ENCODE measurements at regions not wholly inside any gene's neighbourhood (a gene's known extent, or its start where the extent isn't known, plus 50 kb on each side); places are given as distances from the start of the nearest gene placed in this dataset.
A peak's percentile ranks its signal among the peaks of the same experiment; 100 is the strongest.

DNA sequence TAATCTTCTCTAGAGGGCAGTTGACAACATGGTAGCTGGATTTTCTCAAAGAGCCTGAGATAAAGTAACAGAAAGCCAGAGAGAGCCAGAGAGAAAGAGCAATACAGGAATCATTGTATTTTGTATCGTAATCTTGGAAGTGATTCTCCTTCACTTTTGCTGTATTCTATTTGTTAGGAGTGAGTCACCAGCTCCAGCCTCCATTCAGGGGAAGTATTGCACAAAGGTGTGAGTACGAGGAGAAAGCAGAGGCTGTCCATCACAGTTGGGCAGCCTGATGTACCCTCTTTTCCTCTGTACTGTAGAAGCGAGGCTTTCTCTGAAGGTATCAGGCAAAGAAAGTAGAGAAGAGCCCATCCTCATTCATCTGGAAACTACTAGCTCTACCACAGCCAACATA, 176.8 kb downstream of the KCNS3 start:
- no peak overlapping the region for H2AK5ac ChIP-seq (ENCODE audit: low read length)
- H2BK5ac ChIP-seq (ENCODE audit: low read length) = no peak overlapping the region
- no peaks in the 10 kb centered on the region for H3K4me1 ChIP-seq (ENCODE audit: control insufficient read depth, low read depth, low read length)
- no peak overlapping the region for H3K9ac ChIP-seq (ENCODE audit: low read length)
- H2BK120ac ChIP-seq (ENCODE audit: low read depth, low read length) = no peak overlapping the region
- H3K27ac ChIP-seq (ENCODE audit: low read depth, low read length) = no peak overlapping the region
- H3K27me3 ChIP-seq (ENCODE audit: insufficient read depth, low read length, poor library complexity) = no peaks in the 10 kb centered on the region
- no peak overlapping the region for H3K4ac ChIP-seq (ENCODE audit: low read depth, low read length)
- DNase-seq = no peak
- H3K4me3 ChIP-seq (ENCODE audit: low read length) = no peak overlapping the region
- no peak overlapping the region for H2BK15ac ChIP-seq (replicated peaks; ENCODE audit: low read depth)
- no peaks in the 10 kb centered on the region for H3K79me2 ChIP-seq (ENCODE audit: control insufficient read depth, insufficient read depth, low read length)
- no peak overlapping the region for H3K4me2 ChIP-seq (ENCODE audit: low read length)
- no peak overlapping the region for H3K18ac ChIP-seq (ENCODE audit: low read length)
- no CpG with 5 or more reads among the region's 3 CpGs for WGBS (ENCODE audit: extremely low coverage, insufficient coverage, low lambda C conversion rate)
- H3K79me1 ChIP-seq (ENCODE audit: low read length) = no peaks in the 10 kb centered on the region
- no peak overlapping the region for H4K5ac ChIP-seq (ENCODE audit: low read length)
- no peak overlapping the region for H4K8ac ChIP-seq (ENCODE audit: low read depth, low read length)
- H3K23ac ChIP-seq (ENCODE audit: low read length) = no peak overlapping the region
- H3K56ac ChIP-seq (ENCODE audit: low read length) = no peak overlapping the region
- H3K36me3 ChIP-seq (ENCODE audit: control insufficient read depth, insufficient read depth, low read length) = no peaks in the 10 kb centered on the region

DNA sequence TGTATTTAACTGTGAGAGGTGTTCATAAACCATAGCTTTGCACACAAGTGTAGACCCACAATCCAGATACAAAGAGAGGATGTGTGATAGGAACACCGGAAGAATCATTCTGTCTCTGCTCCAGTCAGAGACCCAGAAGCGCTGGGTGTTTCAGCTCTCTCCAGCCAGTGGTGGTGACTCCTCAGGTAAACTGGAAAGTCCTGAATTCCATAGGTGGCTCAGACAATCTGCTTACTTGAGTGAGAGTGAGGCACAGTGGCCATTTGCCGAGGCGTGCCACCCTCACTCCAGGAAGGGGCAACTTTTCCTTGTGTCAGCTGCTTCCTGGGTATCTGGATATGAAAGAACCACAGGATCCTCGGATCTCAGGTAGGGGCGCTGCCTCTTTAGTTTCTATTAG, 171.5 kb downstream of the KCNS3 start:
- no peaks in the 10 kb centered on the region for H3K36me3 ChIP-seq (ENCODE audit: control insufficient read depth, insufficient read depth, low read length)
- H3K18ac ChIP-seq (ENCODE audit: low read length) = no peak overlapping the region
- no peak overlapping the region for H3K56ac ChIP-seq (ENCODE audit: low read length)
- no peak overlapping the region for H3K27ac ChIP-seq (ENCODE audit: low read depth, low read length)
- H3K4ac ChIP-seq (ENCODE audit: low read depth, low read length) = no peak overlapping the region
- no peaks in the 10 kb centered on the region for H3K27me3 ChIP-seq (ENCODE audit: insufficient read depth, low read length, poor library complexity)
- no peak overlapping the region for H2BK15ac ChIP-seq (replicated peaks; ENCODE audit: low read depth)
- no peaks in the 10 kb centered on the region for H3K4me1 ChIP-seq (ENCODE audit: control insufficient read depth, low read depth, low read length)
- H3K4me3 ChIP-seq (ENCODE audit: low read length) = no peak overlapping the region
- no peak overlapping the region for H3K23ac ChIP-seq (ENCODE audit: low read length)
- no peak overlapping the region for H3K9ac ChIP-seq (ENCODE audit: low read length)
- no peak overlapping the region for H2BK5ac ChIP-seq (ENCODE audit: low read length)
- no peak for DNase-seq
- H4K8ac ChIP-seq (ENCODE audit: low read depth, low read length) = no peak overlapping the region
- H2BK120ac ChIP-seq (ENCODE audit: low read depth, low read length) = no peak overlapping the region
- H2AK5ac ChIP-seq (ENCODE audit: low read length) = no peak overlapping the region
- no peaks in the 10 kb centered on the region for H3K79me1 ChIP-seq (ENCODE audit: low read length)
- no CpG with 5 or more reads among the region's 6 CpGs for WGBS (ENCODE audit: extremely low coverage, insufficient coverage, low lambda C conversion rate)
- H3K4me2 ChIP-seq (ENCODE audit: low read length) = no peak overlapping the region
- H4K5ac ChIP-seq (ENCODE audit: low read length) = no peak overlapping the region
- H3K79me2 ChIP-seq (ENCODE audit: control insufficient read depth, insufficient read depth, low read length) = no peaks in the 10 kb centered on the region

DNA sequence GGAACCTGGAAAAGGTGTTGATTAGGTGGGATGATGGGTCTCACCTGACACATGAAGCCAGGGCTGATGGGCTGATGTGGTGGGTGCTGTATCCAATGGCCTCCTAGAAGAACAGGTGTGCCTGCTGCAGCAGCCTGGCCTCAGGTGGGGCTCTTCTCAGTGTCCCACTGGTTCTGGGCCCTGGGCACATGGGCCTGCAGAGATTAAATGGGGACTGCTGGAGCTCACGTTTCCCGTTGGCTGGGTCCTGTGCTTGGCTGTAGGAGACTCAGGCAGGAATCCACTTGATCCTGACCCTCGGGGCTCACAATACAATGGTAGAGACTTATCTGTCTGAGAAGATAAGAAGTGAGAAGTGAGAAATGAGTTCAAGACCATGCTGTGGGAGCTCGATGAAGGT, 170.9 kb downstream of the KCNS3 start:
- Histone ChIP-seq H3K79me1 (ENCODE audit: low read length) (no peaks in the 10 kb centered on the region), H3K9ac (ENCODE audit: low read length) (no peak overlapping the region), H3K79me2 (ENCODE audit: control insufficient read depth, insufficient read depth, low read length) (no peaks in the 10 kb centered on the region), H3K27me3 (ENCODE audit: insufficient read depth, low read length, poor library complexity) (no peaks in the 10 kb centered on the region), H4K5ac (ENCODE audit: low read length) (no peak overlapping the region), H3K4me1 (ENCODE audit: control insufficient read depth, low read depth, low read length) (no peaks in the 10 kb centered on the region), H3K4me3 (ENCODE audit: low read length) (no peak overlapping the region), H2BK5ac (ENCODE audit: low read length) (no peak overlapping the region), H2AK5ac (ENCODE audit: low read length) (no peak overlapping the region), H2BK15ac (replicated peaks; ENCODE audit: low read depth) (no peak overlapping the region), H3K56ac (ENCODE audit: low read length) (no peak overlapping the region), H4K8ac (ENCODE audit: low read depth, low read length) (no peak overlapping the region), H3K4me2 (ENCODE audit: low read length) (no peak overlapping the region), H2BK120ac (ENCODE audit: low read depth, low read length) (no peak overlapping the region), H3K27ac (ENCODE audit: low read depth, low read length) (no peak overlapping the region), H3K18ac (ENCODE audit: low read length) (no peak overlapping the region), H3K36me3 (ENCODE audit: control insufficient read depth, insufficient read depth, low read length) (no peaks in the 10 kb centered on the region), H3K4ac (ENCODE audit: low read depth, low read length) (no peak overlapping the region), H3K23ac (ENCODE audit: low read length) (no peak overlapping the region)
- DNase-seq = peak; percentile 71
- WGBS (ENCODE audit: extremely low coverage, insufficient coverage, low lambda C conversion rate) = no CpG with 5 or more reads among the region's 4 CpGs

DNA sequence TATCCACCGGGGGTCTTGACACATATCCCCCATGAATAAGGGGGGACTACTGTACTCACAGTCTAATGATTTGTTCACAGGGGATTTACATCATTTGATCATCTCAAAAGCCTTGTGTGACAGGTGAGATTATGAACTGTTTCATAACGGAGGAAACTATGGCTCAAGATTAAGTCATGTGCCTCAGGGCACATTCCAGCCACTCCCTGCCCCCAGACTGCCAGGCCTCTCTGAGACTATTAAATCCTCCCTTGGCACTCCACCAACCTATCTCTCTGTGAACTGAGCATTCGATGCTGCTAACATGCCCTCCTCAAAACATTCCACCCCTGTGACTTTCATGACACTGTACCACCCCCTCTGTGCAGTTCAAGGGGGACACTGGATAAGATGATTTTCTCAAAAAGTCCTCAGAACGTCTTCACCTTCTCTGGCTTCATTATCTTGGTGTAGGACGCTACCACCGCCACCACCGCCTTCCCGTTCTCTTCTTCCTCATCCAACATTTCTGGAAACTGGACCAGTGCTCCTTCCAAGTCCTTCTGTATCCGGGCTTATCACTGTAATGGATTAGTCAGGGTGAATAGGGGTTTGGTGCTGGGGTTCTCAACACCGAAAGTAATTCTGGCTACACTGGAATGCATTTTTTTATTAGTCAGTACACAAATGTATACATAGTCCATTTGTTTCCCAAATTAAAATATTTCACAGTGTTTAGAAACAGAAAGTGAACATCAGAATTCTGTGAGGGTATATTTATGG, 169.6 kb downstream of the KCNS3 start:
- no peak overlapping the region for H3K18ac ChIP-seq (ENCODE audit: low read length)
- H3K27ac ChIP-seq (ENCODE audit: low read depth, low read length) = no peak overlapping the region
- no peaks in the 10 kb centered on the region for H3K79me1 ChIP-seq (ENCODE audit: low read length)
- H3K9ac ChIP-seq (ENCODE audit: low read length) = no peak overlapping the region
- H3K4me1 ChIP-seq (ENCODE audit: control insufficient read depth, low read depth, low read length) = no peaks in the 10 kb centered on the region
- H2BK15ac ChIP-seq (replicated peaks; ENCODE audit: low read depth) = no peak overlapping the region
- H3K23ac ChIP-seq (ENCODE audit: low read length) = no peak overlapping the region
- H3K56ac ChIP-seq (ENCODE audit: low read length) = no peak overlapping the region
- WGBS (ENCODE audit: extremely low coverage, insufficient coverage, low lambda C conversion rate) = no CpG with 5 or more reads among the region's 10 CpGs
- no peak overlapping the region for H2AK5ac ChIP-seq (ENCODE audit: low read length)
- H2BK5ac ChIP-seq (ENCODE audit: low read length) = no peak overlapping the region
- no peak overlapping the region for H2BK120ac ChIP-seq (ENCODE audit: low read depth, low read length)
- no peak overlapping the region for H3K4me3 ChIP-seq (ENCODE audit: low read length)
- H3K4ac ChIP-seq (ENCODE audit: low read depth, low read length) = no peak overlapping the region
- H4K8ac ChIP-seq (ENCODE audit: low read depth, low read length) = no peak overlapping the region
- no peaks in the 10 kb centered on the region for H3K36me3 ChIP-seq (ENCODE audit: control insufficient read depth, insufficient read depth, low read length)
- no peak overlapping the region for H4K5ac ChIP-seq (ENCODE audit: low read length)
- H3K27me3 ChIP-seq (ENCODE audit: insufficient read depth, low read length, poor library complexity) = no peaks in the 10 kb centered on the region
- H3K79me2 ChIP-seq (ENCODE audit: control insufficient read depth, insufficient read depth, low read length) = no peaks in the 10 kb centered on the region
- no peak overlapping the region for H3K4me2 ChIP-seq (ENCODE audit: low read length)
- DNase-seq = no peak

DNA sequence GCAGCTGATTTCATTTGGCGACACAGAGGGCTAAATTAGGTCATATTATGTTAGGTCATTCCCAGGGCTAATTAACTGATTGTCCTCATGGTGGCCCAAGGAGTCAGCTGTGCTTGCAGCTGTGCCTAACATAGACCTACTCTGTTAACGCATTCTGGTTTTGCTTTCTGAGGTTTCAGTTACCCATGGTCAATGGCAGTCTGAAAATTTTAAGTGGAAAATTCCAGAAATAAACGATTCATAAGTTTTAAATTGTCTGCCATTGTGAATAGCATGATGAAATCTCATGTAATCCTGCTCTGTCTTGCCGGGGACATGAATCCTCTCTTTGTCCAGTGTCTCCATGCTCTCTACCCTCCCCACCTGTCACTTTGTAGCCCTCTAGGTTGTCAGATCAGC, 168.7 kb downstream of the KCNS3 start:
- no peaks in the 10 kb centered on the region for H3K36me3 ChIP-seq (ENCODE audit: control insufficient read depth, insufficient read depth, low read length)
- H3K23ac ChIP-seq (ENCODE audit: low read length) = no peak overlapping the region
- H3K79me2 ChIP-seq (ENCODE audit: control insufficient read depth, insufficient read depth, low read length) = no peaks in the 10 kb centered on the region
- H3K79me1 ChIP-seq (ENCODE audit: low read length) = no peaks in the 10 kb centered on the region
- H3K4ac ChIP-seq (ENCODE audit: low read depth, low read length) = no peak overlapping the region
- H3K4me2 ChIP-seq (ENCODE audit: low read length) = no peak overlapping the region
- no peak overlapping the region for H4K5ac ChIP-seq (ENCODE audit: low read length)
- H3K18ac ChIP-seq (ENCODE audit: low read length) = no peak overlapping the region
- no peak overlapping the region for H2BK120ac ChIP-seq (ENCODE audit: low read depth, low read length)
- no peak for DNase-seq
- no peak overlapping the region for H2BK15ac ChIP-seq (replicated peaks; ENCODE audit: low read depth)
- H4K8ac ChIP-seq (ENCODE audit: low read depth, low read length) = no peak overlapping the region
- no peaks in the 10 kb centered on the region for H3K4me1 ChIP-seq (ENCODE audit: control insufficient read depth, low read depth, low read length)
- H2BK5ac ChIP-seq (ENCODE audit: low read length) = no peak overlapping the region
- WGBS (ENCODE audit: extremely low coverage, insufficient coverage, low lambda C conversion rate) = no CpG with 5 or more reads among the region's 4 CpGs
- no peak overlapping the region for H3K56ac ChIP-seq (ENCODE audit: low read length)
- no peak overlapping the region for H3K9ac ChIP-seq (ENCODE audit: low read length)
- H3K27me3 ChIP-seq (ENCODE audit: insufficient read depth, low read length, poor library complexity) = no peaks in the 10 kb centered on the region
- H3K27ac ChIP-seq (ENCODE audit: low read depth, low read length) = no peak overlapping the region
- H3K4me3 ChIP-seq (ENCODE audit: low read length) = no peak overlapping the region
- no peak overlapping the region for H2AK5ac ChIP-seq (ENCODE audit: low read length)

All from mesendoderm (in vitro differentiated cells).